GM12864 (cell line): ENCODE measurements at regions not wholly inside any gene's neighbourhood (a gene's known extent, or its start where the extent isn't known, plus 50 kb on each side); places are given as distances from the start of the nearest gene placed in this dataset.

Experiments used
- DNase-seq: peaks from one replicate; pipeline ENCODE4 v3.0.0-alpha.2; 2011; ENCODE audit warnings: low read depth
- H3K4me3 ChIP-seq: 2 replicates; pipeline ENCODE4 v1.5.1; 2011; ENCODE audit warnings: mild to moderate bottlenecking, low read depth, low read length, control low read depth
- TF ChIP-seq, protein P1 (sequence below): IDR thresholded peaks from 2 replicates; pipeline ENCODE4 v1.5.1; 2011; ENCODE audit warnings: low read depth, mild to moderate bottlenecking, moderate library complexity, low read length, control low read depth, inconsistent platforms; ENCODE audit errors: missing control alignments

GRCh38 chr12:24066865-24067264 lies 117.4 kb upstream of the SOX5 start:
- no peak for DNase-seq
- H3K4me3 ChIP-seq: no peak overlapping the region
- TF ChIP-seq, protein P1, sequence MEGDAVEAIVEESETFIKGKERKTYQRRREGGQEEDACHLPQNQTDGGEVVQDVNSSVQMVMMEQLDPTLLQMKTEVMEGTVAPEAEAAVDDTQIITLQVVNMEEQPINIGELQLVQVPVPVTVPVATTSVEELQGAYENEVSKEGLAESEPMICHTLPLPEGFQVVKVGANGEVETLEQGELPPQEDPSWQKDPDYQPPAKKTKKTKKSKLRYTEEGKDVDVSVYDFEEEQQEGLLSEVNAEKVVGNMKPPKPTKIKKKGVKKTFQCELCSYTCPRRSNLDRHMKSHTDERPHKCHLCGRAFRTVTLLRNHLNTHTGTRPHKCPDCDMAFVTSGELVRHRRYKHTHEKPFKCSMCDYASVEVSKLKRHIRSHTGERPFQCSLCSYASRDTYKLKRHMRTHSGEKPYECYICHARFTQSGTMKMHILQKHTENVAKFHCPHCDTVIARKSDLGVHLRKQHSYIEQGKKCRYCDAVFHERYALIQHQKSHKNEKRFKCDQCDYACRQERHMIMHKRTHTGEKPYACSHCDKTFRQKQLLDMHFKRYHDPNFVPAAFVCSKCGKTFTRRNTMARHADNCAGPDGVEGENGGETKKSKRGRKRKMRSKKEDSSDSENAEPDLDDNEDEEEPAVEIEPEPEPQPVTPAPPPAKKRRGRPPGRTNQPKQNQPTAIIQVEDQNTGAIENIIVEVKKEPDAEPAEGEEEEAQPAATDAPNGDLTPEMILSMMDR: no peak

DNA sequence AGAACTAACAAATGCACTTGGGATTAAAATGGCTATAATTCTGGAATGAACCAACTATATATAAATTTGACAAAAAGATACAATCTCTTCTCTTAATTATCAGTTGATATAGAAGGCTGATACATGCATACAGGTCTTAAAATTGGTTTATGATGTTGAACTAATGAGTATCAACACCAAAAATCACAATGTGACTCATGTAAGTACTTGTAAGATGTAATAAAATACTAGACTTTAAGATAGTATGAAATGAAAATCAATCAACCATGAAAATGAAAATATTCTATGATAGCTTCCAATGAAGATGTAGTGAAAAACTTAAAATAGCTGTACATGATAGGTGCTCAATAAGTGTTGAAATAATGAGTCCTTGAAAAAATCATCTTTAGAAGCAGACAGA lies 116.6 kb upstream of the SOX5 start:
- TF ChIP-seq, protein P1: no peak
- DNase-seq: no peak
- no peak overlapping the region for H3K4me3 ChIP-seq

- H3K4me3 ChIP-seq: no peak overlapping the region
- TF ChIP-seq, protein P1: no peak
- no peak for DNase-seq
These were observed 113.3 kb upstream of the SOX5 start for GRCh38 chr12:24062642-24063245.

DNA sequence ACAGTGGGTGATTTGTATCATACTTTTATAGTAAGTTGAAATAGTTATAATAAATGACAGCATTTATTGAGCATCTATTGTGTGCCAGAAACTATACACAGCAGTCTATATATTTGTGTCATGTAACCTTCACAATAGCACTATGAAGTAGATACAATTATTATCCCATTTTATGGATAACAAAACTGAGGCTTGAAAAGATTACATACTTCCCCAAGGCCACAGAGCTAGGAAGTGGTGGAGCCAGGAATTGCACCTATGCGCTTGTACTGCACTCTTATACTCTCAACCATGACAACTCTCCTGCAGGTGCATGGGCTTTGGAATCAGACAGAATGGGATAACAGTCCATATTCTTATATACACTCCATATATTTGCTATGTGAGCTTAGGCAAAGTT lies 110.6 kb upstream of the SOX5 start:
- no peak for DNase-seq
- no peak overlapping the region for H3K4me3 ChIP-seq
- TF ChIP-seq, protein P1: no peak

GRCh38 chr12:24057920-24058476 lies 108.5 kb upstream of the SOX5 start:
- DNase-seq: no peak
- TF ChIP-seq, protein P1: no peak
- no peak overlapping the region for H3K4me3 ChIP-seq

DNA sequence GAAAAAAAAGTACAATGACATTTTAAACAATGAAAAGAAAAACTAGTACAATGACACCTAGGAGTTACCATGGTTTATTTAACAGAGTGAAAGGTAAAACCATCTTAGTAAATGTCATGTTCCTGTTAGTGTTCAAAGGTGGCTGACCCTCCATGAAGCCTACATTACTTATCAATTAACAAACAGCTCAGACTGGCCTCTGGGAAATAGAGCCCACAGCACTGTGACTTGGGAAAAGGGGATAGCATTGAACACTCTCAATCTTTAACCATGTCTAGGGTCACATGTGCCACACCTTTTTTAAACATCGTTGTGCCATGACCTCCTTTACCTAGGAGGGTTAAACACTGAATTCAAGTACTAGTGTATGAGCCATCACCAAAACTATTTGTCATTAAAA lies 106.3 kb upstream of the SOX5 start:
- H3K4me3 ChIP-seq: no peak overlapping the region
- TF ChIP-seq, protein P1: no peak
- no peak for DNase-seq

DNA sequence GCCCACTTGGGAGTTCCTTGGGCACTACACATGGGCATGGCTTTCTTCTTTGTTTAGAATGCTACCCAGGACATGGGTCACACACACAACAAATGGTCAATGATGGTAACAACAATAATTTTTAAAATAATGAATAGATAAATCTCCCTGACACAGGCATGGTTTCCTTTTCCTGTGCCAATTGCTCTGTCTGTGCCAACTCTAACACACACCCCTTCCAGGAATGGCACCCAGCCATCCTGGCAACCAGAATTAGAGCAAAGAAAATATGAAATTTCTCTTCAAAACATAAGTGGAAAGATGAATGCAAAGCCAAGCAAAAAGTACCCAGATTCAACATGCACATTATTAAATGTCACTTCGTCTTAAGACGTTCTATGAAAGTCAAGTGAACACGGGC lies 104.9 kb upstream of the SOX5 start:
- no peak for DNase-seq
- no peak overlapping the region for H3K4me3 ChIP-seq
- TF ChIP-seq, protein P1: no peak
